GM23338 (cell line): ENCODE measurements at regions not wholly inside any gene's neighbourhood (a gene's known extent, or its start where the extent isn't known, plus 50 kb on each side); places are given as distances from the start of the nearest gene placed in this dataset.

Experiments
- ATAC-seq: fragments of 200-7000 bp; cut with Tn5 transposase; 3 replicates; pipeline ENCODE4 v1.9.1; 2020
- DNase-seq: peaks from one replicate; pipeline ENCODE4 v3.0.0-alpha.2; 2015; ENCODE audit warnings: low spot score
- H2AFZ ChIP-seq: fragments of 200-600 bp; sonication (generic); 2 replicates; pipeline ENCODE4 v1.8.0; 2016; ENCODE audit warnings: antibody characterized with exemption, mild to moderate bottlenecking, moderate library complexity
- H3F3A ChIP-seq: fragments of 200-600 bp; sonication (generic); replicated peaks from 2 replicates; pipeline ENCODE4 v1.8.0; 2017; ENCODE audit warnings: antibody characterized with exemption, mixed run types, low read depth
- H3K27ac ChIP-seq: fragments of 200-600 bp; sonication (generic); 2 replicates; pipeline ENCODE4 v1.6.1; 2016; ENCODE audit warnings: low read depth
- H3K27me3 ChIP-seq: fragments of 200-600 bp; sonication (generic); 2 replicates; pipeline ENCODE4 v1.8.0; 2016; ENCODE audit warnings: mild to moderate bottlenecking, mixed run types, moderate library complexity; ENCODE audit not compliant: insufficient read depth
- H3K36me3 ChIP-seq: fragments of 200-600 bp; sonication (generic); 2 replicates; pipeline ENCODE4 v1.8.0; 2016; ENCODE audit warnings: mild to moderate bottlenecking; ENCODE audit not compliant: insufficient read depth
- H3K4me1 ChIP-seq: fragments of 200-600 bp; sonication (generic); 2 replicates; pipeline ENCODE4 v1.8.0; 2016; ENCODE audit warnings: mild to moderate bottlenecking, moderate library complexity; ENCODE audit not compliant: insufficient read depth
- H3K4me2 ChIP-seq: fragments of 200-600 bp; sonication (generic); 2 replicates; pipeline ENCODE4 v1.7.1; 2017; ENCODE audit warnings: mixed run types
- H3K4me3 ChIP-seq: fragments of 200-600 bp; sonication (generic); 2 replicates; pipeline ENCODE4 v1.6.1; 2016; ENCODE audit warnings: mixed run types
- H3K79me2 ChIP-seq: fragments of 200-600 bp; sonication (generic); replicated peaks from 2 replicates; pipeline ENCODE4 v1.8.0; 2017; ENCODE audit warnings: mild to moderate bottlenecking; ENCODE audit not compliant: insufficient read depth
- H3K9me2 ChIP-seq: fragments of 200-600 bp; sonication (generic); 2 replicates; pipeline ENCODE4 v1.8.0; 2017; ENCODE audit not compliant: insufficient read depth
- H4K20me1 ChIP-seq: fragments of 200-600 bp; sonication (generic); replicated peaks from 2 replicates; pipeline ENCODE4 v1.8.0; 2017; ENCODE audit warnings: mild to moderate bottlenecking; ENCODE audit not compliant: insufficient read depth
- H3K27ac Mint-ChIP-seq: 2 replicates; pipeline ENCODE4 v1.8.0; 2020; ENCODE audit warnings: inconsistent platforms, mild to moderate bottlenecking, moderate library complexity, mixed read lengths
- H3K27me3 Mint-ChIP-seq: 3 replicates; pipeline ENCODE4 v1.8.0; 2022; ENCODE audit warnings: low read depth, mild to moderate bottlenecking, moderate library complexity, mixed read lengths, inconsistent platforms; ENCODE audit not compliant: insufficient read depth, poor library complexity
- H3K36me3 Mint-ChIP-seq: 3 replicates; pipeline ENCODE4 v1.8.0; 2021; ENCODE audit warnings: low read depth, mild to moderate bottlenecking, inconsistent platforms, moderate library complexity, mixed read lengths
- H3K4me1 Mint-ChIP-seq: 3 replicates; pipeline ENCODE4 v1.8.0; 2020; ENCODE audit warnings: mild to moderate bottlenecking, inconsistent platforms, mixed read lengths
- H3K4me3 Mint-ChIP-seq: 3 replicates; pipeline ENCODE4 v1.8.0; 2021; ENCODE audit warnings: moderate library complexity, mild to moderate bottlenecking, inconsistent platforms, mixed read lengths
- H3K9me3 Mint-ChIP-seq: 3 replicates; pipeline ENCODE4 v1.8.0; 2020; ENCODE audit warnings: moderate library complexity, mild to moderate bottlenecking, inconsistent platforms, mixed read lengths
- CREB1 ChIP-seq: fragments of 250-450 bp; sonication (Bioruptor Pico); IDR thresholded peaks from 2 replicates; pipeline ENCODE4 v1.5.0; 2020; ENCODE audit warnings: low read depth, mild to moderate bottlenecking, moderate library complexity
- CTCF ChIP-seq, 2 experiments: fragments of 200-600 bp in 1 of 2; sonication (generic) in 1 of 2; conservative IDR thresholded peaks; 2 replicates each; pipeline versions ENCODE4 v1.5.1 to v1.6.1; 2016 to 2017; ENCODE audit warnings: antibody characterized with exemption in 2 of 2, low read depth in 2 of 2, mild to moderate bottlenecking in 2 of 2, moderate library complexity in 1 of 2
- ETS1 ChIP-seq: IDR thresholded peaks from 2 replicates; pipeline ENCODE4 v1.6.1; 2016; ENCODE audit warnings: antibody characterized with exemption
- EZH2phosphoT487 ChIP-seq: fragments of 200-600 bp; sonication (generic); IDR thresholded peaks from one replicate; pipeline ENCODE4 v1.8.1; 2018; ENCODE audit warnings: antibody characterized with exemption; ENCODE audit not compliant: unreplicated experiment
- JUNB ChIP-seq: IDR thresholded peaks from one replicate; pipeline ENCODE4 v1.6.1; 2016; ENCODE audit warnings: antibody characterized with exemption; ENCODE audit not compliant: unreplicated experiment
- NANOG ChIP-seq: IDR thresholded peaks from 2 replicates; pipeline ENCODE4 v1.6.1; 2016; ENCODE audit warnings: antibody characterized with exemption, borderline replicate concordance
- POLR2AphosphoS5 ChIP-seq: IDR thresholded peaks from 2 replicates; pipeline ENCODE4 v1.6.1; 2016; ENCODE audit warnings: antibody characterized with exemption, low read depth
- REST ChIP-seq: IDR thresholded peaks from one replicate; pipeline ENCODE4 v1.6.1; 2018; ENCODE audit warnings: antibody characterized with exemption; ENCODE audit not compliant: unreplicated experiment
- STAT1 ChIP-seq: IDR thresholded peaks from one replicate; pipeline ENCODE4 v1.6.1; 2016; ENCODE audit warnings: antibody characterized with exemption; ENCODE audit not compliant: unreplicated experiment
- ZNF114 ChIP-seq: fragments of 250-450 bp; sonication (Bioruptor Pico); IDR thresholded peaks from 2 replicates; pipeline ENCODE4 v1.5.0; 2020; ENCODE audit warnings: mild to moderate bottlenecking, moderate library complexity
- ZNF331 ChIP-seq: fragments of 250-450 bp; sonication (Bioruptor Pico); IDR thresholded peaks from 2 replicates; pipeline ENCODE4 v1.5.0; 2020; ENCODE audit warnings: low read depth, mild to moderate bottlenecking, moderate library complexity

- H3K36me3 Mint-ChIP-seq: no peaks in the 10 kb centered on the region; the same call in 2 of the 3 replicates
- ATAC-seq (no peak), DNase-seq (no peak)
- Histone ChIP-seq H3K4me1 (no peaks in the 10 kb centered on the region), H3F3A (no peaks in the 10 kb centered on the region), H3K36me3 (no peaks in the 10 kb centered on the region), H3K79me2 (no peaks in the 10 kb centered on the region), H3K4me3 (no peak overlapping the region), H3K27me3 (no peaks in the 10 kb centered on the region), H4K20me1 (no peaks in the 10 kb centered on the region), H3K9me2 (0 out of 2 replicates have a peak, but pooled peaks cover 4% of the 10 kb centered on the region), H3K4me2 (no peak overlapping the region), H3K27ac (no peak overlapping the region), H2AFZ (no peak overlapping the region)
- H3K9me3 Mint-ChIP-seq: peaks cover 8% of the 10 kb centered on the region; the same call in 1 of the 3 replicates
- no peaks in the 10 kb centered on the region for H3K4me1 Mint-ChIP-seq
- peaks cover 5% of the 10 kb centered on the region for H3K27me3 Mint-ChIP-seq
- TF ChIP-seq ZNF331: no peak
- TF ChIP-seq REST: no peak
- no peak for TF ChIP-seq EZH2phosphoT487
- no peak for TF ChIP-seq CREB1 (CRISPR knock-in tag)
- TF ChIP-seq POLR2AphosphoS5: no peak
- TF ChIP-seq NANOG: no peak
- TF ChIP-seq JUNB: no peak
- no peak for TF ChIP-seq ZNF114 (CRISPR knock-in tag)
- TF ChIP-seq CTCF (conservative IDR thresholded peaks at IDR 0.05; ENCODE audit: low read depth in 2 of 2): no peak
- TF ChIP-seq STAT1: no peak
- no peak overlapping the region for H3K27ac Mint-ChIP-seq
- H3K4me3 Mint-ChIP-seq: no peak overlapping the region
Measured at GRCh38 chr13:111872475-111873150, 194.3 kb upstream of the SOX1 start.

- H3K4me1 ChIP-seq: no peaks in the 10 kb centered on the region
- H3K9me2 ChIP-seq: 0 out of 2 replicates have a peak, but pooled peaks cover 4% of the 10 kb centered on the region
- no peaks in the 10 kb centered on the region for H3K27me3 ChIP-seq
- TF ChIP-seq ETS1: no peak
- TF ChIP-seq CREB1 (CRISPR knock-in tag): no peak
- TF ChIP-seq REST: no peak
- TF ChIP-seq POLR2AphosphoS5: no peak
- no peak for TF ChIP-seq ZNF331
Measured at GRCh38 chr13:111873676-111874178, 193.2 kb upstream of the SOX1 start.

More at GRCh38 chr13:111873676-111874178, 193.2 kb upstream of the SOX1 start:
- H3K36me3 ChIP-seq: no peaks in the 10 kb centered on the region
- no peak overlapping the region for H3K4me2 ChIP-seq
- no peak overlapping the region for H3K4me3 Mint-ChIP-seq
- H3F3A ChIP-seq: no peaks in the 10 kb centered on the region
- no peak for ATAC-seq
- no peak overlapping the region for H3K27ac Mint-ChIP-seq
- no peaks in the 10 kb centered on the region for H3K79me2 ChIP-seq
- no peak overlapping the region for H3K4me3 ChIP-seq
- H3K27me3 Mint-ChIP-seq: peaks cover 7% of the 10 kb centered on the region
- no peaks in the 10 kb centered on the region for H3K36me3 Mint-ChIP-seq
- H4K20me1 ChIP-seq: no peaks in the 10 kb centered on the region
- no peaks in the 10 kb centered on the region for H3K4me1 Mint-ChIP-seq
- H3K9me3 Mint-ChIP-seq: no peaks in the 10 kb centered on the region
- no peak overlapping the region for H2AFZ ChIP-seq
- no peak overlapping the region for H3K27ac ChIP-seq
- DNase-seq: no peak
